ENCODE measurements at regions not wholly inside any gene's neighbourhood (a gene's known extent, or its start where the extent isn't known, plus 50 kb on each side); places are given as distances from the start of the nearest gene placed in this dataset.

DNA sequence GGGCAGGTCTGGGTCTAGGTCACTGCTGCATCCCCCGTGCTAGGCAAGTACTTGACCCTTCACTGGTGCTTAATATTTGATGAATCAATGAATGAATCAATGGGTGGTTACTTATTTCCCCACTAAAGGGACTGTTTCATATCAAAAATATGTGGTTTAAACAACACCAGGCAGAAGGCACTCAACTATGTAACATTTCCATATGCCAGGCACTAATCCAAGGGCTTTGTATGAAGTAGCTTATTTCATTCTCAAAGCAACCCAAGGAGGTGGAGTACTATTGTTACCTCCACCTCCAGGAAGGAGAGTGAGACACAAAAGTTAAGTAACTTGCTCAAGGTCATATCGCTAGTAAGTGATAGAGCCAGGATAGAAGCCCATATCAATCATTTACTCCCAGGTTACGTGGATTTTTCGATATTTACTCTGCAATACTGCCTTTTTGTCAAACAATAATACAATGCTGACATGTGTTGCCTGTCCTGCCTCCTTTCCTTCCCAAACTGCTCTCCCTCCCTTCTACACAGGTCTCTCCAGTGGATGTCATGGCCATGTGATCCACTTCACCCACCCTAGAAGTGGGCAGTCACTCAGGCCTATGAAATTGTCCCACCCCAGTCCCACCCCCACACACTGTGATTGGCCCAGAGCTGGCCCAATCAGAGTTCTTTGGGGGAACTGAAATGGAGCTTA lies 142.8 kb downstream of the ETS2 start:
- no peak overlapping the region for H3K27ac Mint-ChIP-seq (ENCODE audit: unreplicated experiment)
- H3K27me3 Mint-ChIP-seq (ENCODE audit: unreplicated experiment) = no peaks in the 10 kb centered on the region
- H3K4me1 Mint-ChIP-seq (ENCODE audit: unreplicated experiment) = peaks cover 62% of the 10 kb centered on the region
- TF ChIP-seq, protein P1, sequence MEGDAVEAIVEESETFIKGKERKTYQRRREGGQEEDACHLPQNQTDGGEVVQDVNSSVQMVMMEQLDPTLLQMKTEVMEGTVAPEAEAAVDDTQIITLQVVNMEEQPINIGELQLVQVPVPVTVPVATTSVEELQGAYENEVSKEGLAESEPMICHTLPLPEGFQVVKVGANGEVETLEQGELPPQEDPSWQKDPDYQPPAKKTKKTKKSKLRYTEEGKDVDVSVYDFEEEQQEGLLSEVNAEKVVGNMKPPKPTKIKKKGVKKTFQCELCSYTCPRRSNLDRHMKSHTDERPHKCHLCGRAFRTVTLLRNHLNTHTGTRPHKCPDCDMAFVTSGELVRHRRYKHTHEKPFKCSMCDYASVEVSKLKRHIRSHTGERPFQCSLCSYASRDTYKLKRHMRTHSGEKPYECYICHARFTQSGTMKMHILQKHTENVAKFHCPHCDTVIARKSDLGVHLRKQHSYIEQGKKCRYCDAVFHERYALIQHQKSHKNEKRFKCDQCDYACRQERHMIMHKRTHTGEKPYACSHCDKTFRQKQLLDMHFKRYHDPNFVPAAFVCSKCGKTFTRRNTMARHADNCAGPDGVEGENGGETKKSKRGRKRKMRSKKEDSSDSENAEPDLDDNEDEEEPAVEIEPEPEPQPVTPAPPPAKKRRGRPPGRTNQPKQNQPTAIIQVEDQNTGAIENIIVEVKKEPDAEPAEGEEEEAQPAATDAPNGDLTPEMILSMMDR (IDR thresholded peaks at IDR 0.05) = no peak
- H3K36me3 Mint-ChIP-seq (ENCODE audit: unreplicated experiment) = no peaks in the 10 kb centered on the region
- H3K9me3 Mint-ChIP-seq (ENCODE audit: unreplicated experiment) = no peaks in the 10 kb centered on the region
- no peak for DNase-seq (ENCODE audit: extremely low spot score, unreplicated experiment)
- H3K4me3 Mint-ChIP-seq (ENCODE audit: unreplicated experiment) = no peak overlapping the region

DNA sequence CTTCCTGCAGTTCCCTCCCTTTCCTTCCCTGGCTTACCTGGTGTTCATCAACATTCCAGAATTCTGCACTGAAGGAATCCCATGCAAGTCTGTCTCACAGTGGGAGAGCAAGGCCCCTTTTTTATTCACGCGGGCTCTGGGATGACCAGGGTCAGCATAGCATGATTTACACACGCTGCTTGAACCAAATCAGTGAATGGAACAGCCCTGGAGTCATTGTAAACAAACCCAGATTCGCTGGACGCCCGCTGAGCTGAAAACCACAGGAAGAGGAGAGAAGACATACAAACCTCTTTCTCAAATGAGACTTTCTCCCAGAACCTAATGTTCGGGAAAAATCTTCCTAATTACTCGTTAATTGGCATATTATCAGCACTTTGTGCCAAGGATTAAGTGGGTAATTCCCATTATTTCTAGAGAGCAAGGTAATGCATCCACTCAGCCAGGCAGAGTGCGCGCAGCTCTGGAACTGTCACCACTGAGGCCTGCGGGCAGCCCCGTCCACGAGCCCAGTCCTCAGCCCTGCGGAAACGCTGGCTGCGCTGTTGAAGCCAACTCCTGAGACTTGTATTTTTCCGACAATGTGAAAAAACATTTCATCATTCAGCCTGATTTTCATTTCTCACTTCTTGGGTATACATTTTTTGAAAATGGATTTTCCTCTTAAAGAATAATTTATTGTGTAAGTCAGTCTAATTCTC lies 140.0 kb downstream of the ETS2 start:
- H3K9me3 Mint-ChIP-seq (ENCODE audit: unreplicated experiment) = no peaks in the 10 kb centered on the region
- DNase-seq (ENCODE audit: extremely low spot score, unreplicated experiment) = no peak
- H3K36me3 Mint-ChIP-seq (ENCODE audit: unreplicated experiment) = no peaks in the 10 kb centered on the region
- peak overlapping the region; percentile 89 for H3K27ac Mint-ChIP-seq (ENCODE audit: unreplicated experiment)
- peaks cover 3% of the 10 kb centered on the region for H3K27me3 Mint-ChIP-seq (ENCODE audit: unreplicated experiment)
- peaks cover 51% of the 10 kb centered on the region for H3K4me1 Mint-ChIP-seq (ENCODE audit: unreplicated experiment)
- H3K4me3 Mint-ChIP-seq (ENCODE audit: unreplicated experiment) = peak overlapping the region; percentile 20
- TF ChIP-seq, protein P1 (IDR thresholded peaks at IDR 0.05) = no peak

DNA sequence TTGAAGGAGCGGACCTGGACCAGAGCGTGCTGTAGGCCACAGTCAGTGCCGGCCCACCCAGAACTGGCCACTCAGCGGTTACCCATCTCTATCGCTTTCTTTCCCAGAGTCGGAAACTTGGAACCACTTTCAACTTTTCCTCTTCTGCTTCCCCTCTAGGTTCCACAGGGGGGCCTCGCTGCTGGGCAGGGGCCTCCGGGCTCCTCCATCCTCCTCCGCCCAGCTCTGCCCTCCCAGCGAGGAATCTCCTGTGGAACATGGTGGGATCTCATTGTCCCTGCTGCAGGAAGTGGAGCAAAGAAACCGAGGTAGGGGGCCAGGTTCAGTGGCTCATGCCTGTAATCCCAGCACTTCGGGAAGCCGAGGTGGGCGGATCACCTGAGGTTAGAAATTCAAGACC lies 139.2 kb downstream of the ETS2 start:
- Mint-ChIP-seq H3K36me3 (ENCODE audit: unreplicated experiment) (no peaks in the 10 kb centered on the region), H3K9me3 (ENCODE audit: unreplicated experiment) (no peaks in the 10 kb centered on the region), H3K4me1 (ENCODE audit: unreplicated experiment) (peaks cover 43% of the 10 kb centered on the region), H3K27me3 (ENCODE audit: unreplicated experiment) (peaks cover 3% of the 10 kb centered on the region), H3K27ac (ENCODE audit: unreplicated experiment) (peak overlapping the region; percentile 89), H3K4me3 (ENCODE audit: unreplicated experiment) (no peak overlapping the region)
- TF ChIP-seq, protein P1 (IDR thresholded peaks at IDR 0.05) = peak; percentile 14
- DNase-seq (ENCODE audit: extremely low spot score, unreplicated experiment) = no peak

DNA sequence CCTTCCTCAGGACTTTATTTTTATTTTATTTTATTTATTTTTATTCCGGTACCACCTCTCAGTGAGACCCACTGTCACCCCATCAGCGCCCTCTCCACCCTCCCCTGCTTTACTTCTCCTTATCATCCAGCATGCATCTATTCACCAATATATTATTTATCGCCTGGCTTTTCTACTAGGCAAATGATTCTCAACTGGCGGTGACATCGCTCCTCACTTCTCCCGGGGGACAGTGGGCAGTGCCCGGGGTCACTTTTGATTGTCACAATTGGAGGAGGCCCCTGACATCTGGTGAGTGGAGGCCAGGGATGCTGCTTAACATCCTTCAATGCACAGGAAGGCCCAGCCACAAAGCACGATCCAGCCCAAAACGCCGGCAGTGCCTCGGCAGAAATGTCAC lies 138.7 kb downstream of the ETS2 start:
- H3K27ac Mint-ChIP-seq (ENCODE audit: unreplicated experiment) = no peak overlapping the region
- H3K9me3 Mint-ChIP-seq (ENCODE audit: unreplicated experiment) = no peaks in the 10 kb centered on the region
- peaks cover 38% of the 10 kb centered on the region for H3K4me1 Mint-ChIP-seq (ENCODE audit: unreplicated experiment)
- H3K27me3 Mint-ChIP-seq (ENCODE audit: unreplicated experiment) = peaks cover 3% of the 10 kb centered on the region
- no peak overlapping the region for H3K4me3 Mint-ChIP-seq (ENCODE audit: unreplicated experiment)
- H3K36me3 Mint-ChIP-seq (ENCODE audit: unreplicated experiment) = no peaks in the 10 kb centered on the region
- TF ChIP-seq, protein P1 (IDR thresholded peaks at IDR 0.05) = no peak
- no peak for DNase-seq (ENCODE audit: extremely low spot score, unreplicated experiment)

DNA sequence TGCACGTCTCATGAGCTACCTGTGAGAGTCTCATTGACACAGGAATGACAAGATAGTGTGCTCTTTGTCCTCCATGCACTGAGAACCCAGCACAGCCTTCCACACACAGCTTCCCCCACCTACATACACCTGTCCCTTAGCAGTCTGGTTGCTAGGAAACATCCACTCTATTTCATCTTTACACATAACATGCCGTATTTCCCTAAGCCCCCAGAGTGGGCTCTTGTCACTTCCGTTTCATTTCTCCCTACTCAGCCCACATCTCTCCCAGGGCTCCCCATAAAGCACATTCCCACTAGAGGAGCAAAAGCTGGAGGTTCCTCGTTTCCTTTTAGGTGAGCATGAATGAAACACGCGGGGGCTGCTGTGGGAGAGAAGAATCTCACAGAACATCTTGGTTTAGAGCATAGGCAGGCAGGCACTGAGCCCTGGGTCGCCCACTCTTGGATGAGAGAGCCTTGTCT lies 137.1 kb downstream of the ETS2 start:
- Mint-ChIP-seq H3K27ac (ENCODE audit: unreplicated experiment) (no peak overlapping the region), H3K4me3 (ENCODE audit: unreplicated experiment) (no peak overlapping the region), H3K4me1 (ENCODE audit: unreplicated experiment) (peaks cover 32% of the 10 kb centered on the region), H3K36me3 (ENCODE audit: unreplicated experiment) (no peaks in the 10 kb centered on the region), H3K27me3 (ENCODE audit: unreplicated experiment) (peaks cover 3% of the 10 kb centered on the region), H3K9me3 (ENCODE audit: unreplicated experiment) (no peaks in the 10 kb centered on the region)
- no peak for DNase-seq (ENCODE audit: extremely low spot score, unreplicated experiment)
- TF ChIP-seq, protein P1 (IDR thresholded peaks at IDR 0.05) = no peak

All from osteocyte (in vitro differentiated cells).